ENCODE measurements at regions not wholly inside any gene's neighbourhood (a gene's known extent, or its start where the extent isn't known, plus 50 kb on each side); places are given as distances from the start of the nearest gene placed in this dataset.
"Not testable (repeated sequence)": the region's sequence is repeated elsewhere in the genome, so short reads cannot be mapped to it uniquely, and the experiment has no call there.

GRCh38 chr13:56528040-56528790 is 612.5 kb upstream of the PRR20A start:
- POLR2A ChIA-PET: no interaction called here
- H3K9me3 Mint-ChIP-seq: peaks cover 20% of the 10 kb centered on the region
- H3K4me1 Mint-ChIP-seq (ENCODE audit: low read depth): no peaks in the 10 kb centered on the region
- no peak for TF ChIP-seq CTCF (IDR thresholded peaks at IDR 0.05)
- no peak overlapping the region for H3K27ac Mint-ChIP-seq
- DNase-seq (no peak), ATAC-seq (no peak)
- no peaks in the 10 kb centered on the region for H3K27me3 Mint-ChIP-seq
- H3K36me3 Mint-ChIP-seq (ENCODE audit: low read depth): no peaks in the 10 kb centered on the region
- intact Hi-C loops (cut with micrococcal nuclease): no loop called here
- H3K4me3 Mint-ChIP-seq: no peak overlapping the region
- CTCF ChIA-PET: no interaction called here

GRCh38 chr13:56530096-56530495 is 610.6 kb upstream of the PRR20A start:
- ChIA-PET POLR2A (no interaction called here), CTCF (no interaction called here)
- no peaks in the 10 kb centered on the region for H3K27me3 Mint-ChIP-seq
- no peak for ATAC-seq
- peaks cover 15% of the 10 kb centered on the region for H3K9me3 Mint-ChIP-seq
- intact Hi-C loops (cut with micrococcal nuclease): no loop called here
- no peak for DNase-seq
- H3K4me1 Mint-ChIP-seq (ENCODE audit: low read depth): no peaks in the 10 kb centered on the region
- H3K27ac Mint-ChIP-seq: no peak overlapping the region
- H3K4me3 Mint-ChIP-seq: no peak overlapping the region
- H3K36me3 Mint-ChIP-seq (ENCODE audit: low read depth): no peaks in the 10 kb centered on the region
- no peak for TF ChIP-seq CTCF (IDR thresholded peaks at IDR 0.05)

- H3K36me3 Mint-ChIP-seq (ENCODE audit: low read depth); H3K9me3 Mint-ChIP-seq; CTCF ChIA-PET; H3K27me3 Mint-ChIP-seq; H3K4me3 Mint-ChIP-seq; H3K4me1 Mint-ChIP-seq (ENCODE audit: low read depth); POLR2A ChIA-PET; H3K27ac Mint-ChIP-seq; ATAC-seq; DNase-seq; intact Hi-C loops (cut with micrococcal nuclease): not testable (repeated sequence)
Observed at GRCh38 chr13:56547921-56548320, 592.8 kb upstream of the PRR20A start.

GRCh38 chr13:56558698-56559320 is 581.9 kb upstream of the PRR20A start:
- intact Hi-C loops (cut with micrococcal nuclease): no loop called here
- Mint-ChIP-seq H3K4me3 (no peak overlapping the region), H3K27ac (no peak overlapping the region), H3K27me3 (no peaks in the 10 kb centered on the region), H3K36me3 (ENCODE audit: low read depth) (no peaks in the 10 kb centered on the region), H3K9me3 (peaks cover 14% of the 10 kb centered on the region), H3K4me1 (ENCODE audit: low read depth) (no peaks in the 10 kb centered on the region)
- ChIA-PET CTCF (no interaction called here), POLR2A (no interaction called here)
- DNase-seq: no peak
- ATAC-seq: no peak
- no peak for TF ChIP-seq CTCF (IDR thresholded peaks at IDR 0.05)

GRCh38 chr13:56561327-56561726 is 579.4 kb upstream of the PRR20A start:
- no peaks in the 10 kb centered on the region for H3K27me3 Mint-ChIP-seq
- ChIA-PET POLR2A (no interaction called here), CTCF (no interaction called here)
- intact Hi-C loops (cut with micrococcal nuclease): no loop called here
- no peaks in the 10 kb centered on the region for H3K36me3 Mint-ChIP-seq (ENCODE audit: low read depth)
- DNase-seq: no peak
- no peaks in the 10 kb centered on the region for H3K4me1 Mint-ChIP-seq (ENCODE audit: low read depth)
- H3K9me3 Mint-ChIP-seq: peaks cover 14% of the 10 kb centered on the region
- H3K4me3 Mint-ChIP-seq: no peak overlapping the region
- no peak overlapping the region for H3K27ac Mint-ChIP-seq
- no peak for ATAC-seq
- no peak for TF ChIP-seq CTCF (IDR thresholded peaks at IDR 0.05)
